HG02970 (cell line): ENCODE measurements at regions not wholly inside any gene's neighbourhood (a gene's known extent, or its start where the extent isn't known, plus 50 kb on each side); places are given as distances from the start of the nearest gene placed in this dataset.
"Not testable (repeated sequence)": the region's sequence is repeated elsewhere in the genome, so short reads cannot be mapped to it uniquely, and the experiment has no call there.

ENCODE experiments used
- ATAC-seq: cut with Tn5 transposase; IDR thresholded peaks from one replicate; pipeline ENCODE4 v1.9.1; 2021; ENCODE audit warnings: mild to moderate bottlenecking, moderate library complexity, moderate number of reproducible peaks; ENCODE audit not compliant: unreplicated experiment, low FRiP score

GRCh38 chr1:224061436-224061835 lies 52.5 kb upstream of the FBXO28 start:
- ATAC-seq, result no peak

GRCh38 chr1:224059897-224060427 lies 53.9 kb upstream of the FBXO28 start:
- ATAC-seq, result no peak

GRCh38 chr1:224058303-224058702 lies 55.6 kb upstream of the FBXO28 start:
- ATAC-seq, result no peak

GRCh38 chr1:224057461-224058199 lies 56.3 kb upstream of the FBXO28 start:
- ATAC-seq, result no peak

GRCh38 chr1:224054611-224055010 lies 59.3 kb upstream of the FBXO28 start:
- ATAC-seq, result no peak

- ATAC-seq, result no peak
Measured at GRCh38 chr1:224054012-224054411, 59.9 kb upstream of the FBXO28 start.

GRCh38 chr1:224053456-224053855 lies 60.5 kb upstream of the FBXO28 start:
- no peak for ATAC-seq

- no peak for ATAC-seq
Measured at GRCh38 chr1:224052772-224053171, 61.1 kb upstream of the FBXO28 start.

- ATAC-seq, result not testable (repeated sequence)
Measured at GRCh38 chr1:224051782-224052181, 62.1 kb upstream of the FBXO28 start.

- no peak for ATAC-seq
Measured at GRCh38 chr1:224051086-224051406, 62.9 kb upstream of the FBXO28 start.

- ATAC-seq, result no peak
Measured at GRCh38 chr1:224047538-224047937, 66.4 kb upstream of the FBXO28 start.

GRCh38 chr1:224045556-224045955 lies 68.4 kb upstream of the FBXO28 start:
- ATAC-seq, result no peak

- no peak for ATAC-seq
Measured at GRCh38 chr1:224044420-224044819, 69.5 kb upstream of the FBXO28 start.

GRCh38 chr1:224042557-224043118 lies 71.3 kb upstream of the FBXO28 start:
- ATAC-seq, result no peak

- no peak for ATAC-seq
Measured at GRCh38 chr1:224041032-224041431, 72.9 kb upstream of the FBXO28 start.

- ATAC-seq, result not testable (repeated sequence)
Measured at GRCh38 chr1:224040423-224040822, 73.5 kb upstream of the FBXO28 start.

GRCh38 chr1:224040006-224040405 lies 73.9 kb upstream of the FBXO28 start:
- ATAC-seq, result not testable (repeated sequence)

- not testable (repeated sequence) for ATAC-seq
Measured at GRCh38 chr1:224038832-224039231, 75.1 kb upstream of the FBXO28 start.

- not testable (repeated sequence) for ATAC-seq
Measured at GRCh38 chr1:224037362-224037761, 76.5 kb upstream of the FBXO28 start.

- ATAC-seq, result not testable (repeated sequence)
Measured at GRCh38 chr1:224032608-224033276, 81.2 kb upstream of the FBXO28 start.

GRCh38 chr1:224031986-224032385 lies 81.9 kb upstream of the FBXO28 start:
- not testable (repeated sequence) for ATAC-seq
